GM12864 (cell line): ENCODE measurements at regions not wholly inside any gene's neighbourhood (a gene's known extent, or its start where the extent isn't known, plus 50 kb on each side); places are given as distances from the start of the nearest gene placed in this dataset.

Source experiments
- DNase-seq: peaks from one replicate; pipeline ENCODE4 v3.0.0-alpha.2; 2011; ENCODE audit warnings: low read depth
- H3K4me3 ChIP-seq: 2 replicates; pipeline ENCODE4 v1.5.1; 2011; ENCODE audit warnings: mild to moderate bottlenecking, low read depth, low read length, control low read depth
- TF ChIP-seq, protein P1 (sequence below): IDR thresholded peaks from 2 replicates; pipeline ENCODE4 v1.5.1; 2011; ENCODE audit warnings: low read depth, mild to moderate bottlenecking, moderate library complexity, low read length, control low read depth, inconsistent platforms; ENCODE audit errors: missing control alignments

DNA sequence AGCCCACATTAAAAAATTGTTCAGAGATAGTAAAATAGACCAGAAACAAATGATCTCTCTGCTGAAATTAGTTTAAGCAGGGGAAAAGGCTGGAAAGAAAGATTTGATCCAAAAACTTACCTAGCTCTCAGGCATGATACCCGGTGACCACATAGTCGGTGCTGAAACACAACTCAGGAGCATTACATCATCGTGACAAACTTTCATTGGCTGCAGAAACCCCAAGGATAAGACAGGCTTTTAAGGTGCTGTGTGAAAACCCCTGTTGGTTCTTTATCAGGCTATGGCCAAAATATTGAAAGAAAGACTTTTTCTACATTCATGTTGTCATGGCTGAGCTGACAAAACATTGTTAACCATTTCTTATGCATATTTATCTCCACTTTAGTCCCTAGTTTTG lies 171.7 kb upstream of the KLF12 start:
- TF ChIP-seq, protein P1, sequence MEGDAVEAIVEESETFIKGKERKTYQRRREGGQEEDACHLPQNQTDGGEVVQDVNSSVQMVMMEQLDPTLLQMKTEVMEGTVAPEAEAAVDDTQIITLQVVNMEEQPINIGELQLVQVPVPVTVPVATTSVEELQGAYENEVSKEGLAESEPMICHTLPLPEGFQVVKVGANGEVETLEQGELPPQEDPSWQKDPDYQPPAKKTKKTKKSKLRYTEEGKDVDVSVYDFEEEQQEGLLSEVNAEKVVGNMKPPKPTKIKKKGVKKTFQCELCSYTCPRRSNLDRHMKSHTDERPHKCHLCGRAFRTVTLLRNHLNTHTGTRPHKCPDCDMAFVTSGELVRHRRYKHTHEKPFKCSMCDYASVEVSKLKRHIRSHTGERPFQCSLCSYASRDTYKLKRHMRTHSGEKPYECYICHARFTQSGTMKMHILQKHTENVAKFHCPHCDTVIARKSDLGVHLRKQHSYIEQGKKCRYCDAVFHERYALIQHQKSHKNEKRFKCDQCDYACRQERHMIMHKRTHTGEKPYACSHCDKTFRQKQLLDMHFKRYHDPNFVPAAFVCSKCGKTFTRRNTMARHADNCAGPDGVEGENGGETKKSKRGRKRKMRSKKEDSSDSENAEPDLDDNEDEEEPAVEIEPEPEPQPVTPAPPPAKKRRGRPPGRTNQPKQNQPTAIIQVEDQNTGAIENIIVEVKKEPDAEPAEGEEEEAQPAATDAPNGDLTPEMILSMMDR: no peak
- no peak overlapping the region for H3K4me3 ChIP-seq
- no peak for DNase-seq

DNA sequence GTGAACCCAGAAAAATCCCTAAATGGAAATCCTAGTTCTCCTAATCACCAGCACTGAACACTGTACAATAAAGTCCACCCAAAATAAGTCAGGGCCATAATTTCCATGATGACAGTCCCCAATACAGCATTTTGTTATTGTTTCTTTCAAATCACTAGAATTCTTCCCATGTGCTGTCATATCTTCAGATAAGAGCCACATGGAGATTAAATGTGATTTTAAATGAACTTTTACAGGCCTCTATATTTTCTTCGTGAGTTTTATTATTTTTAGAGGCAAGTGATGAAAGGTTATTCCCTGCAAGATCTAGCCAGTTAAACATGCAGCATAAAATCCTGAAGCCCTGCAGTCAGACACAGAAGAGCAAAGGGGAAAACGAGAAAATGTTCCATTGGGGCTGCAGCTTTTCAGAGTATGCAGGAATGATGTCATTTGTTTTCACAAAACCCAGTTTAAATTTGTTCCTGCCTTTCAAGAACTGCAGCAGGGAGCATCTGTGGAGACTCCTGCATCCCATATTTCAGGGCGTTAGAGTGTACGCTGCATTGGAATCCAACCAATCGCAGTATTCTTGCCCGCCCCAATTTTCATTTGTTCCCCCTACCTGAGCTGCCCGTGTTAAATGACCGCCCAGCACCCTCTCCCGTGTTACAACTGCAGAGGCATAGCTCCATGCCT lies 167.2 kb upstream of the KLF12 start:
- TF ChIP-seq, protein P1: no peak
- DNase-seq: no peak

DNA sequence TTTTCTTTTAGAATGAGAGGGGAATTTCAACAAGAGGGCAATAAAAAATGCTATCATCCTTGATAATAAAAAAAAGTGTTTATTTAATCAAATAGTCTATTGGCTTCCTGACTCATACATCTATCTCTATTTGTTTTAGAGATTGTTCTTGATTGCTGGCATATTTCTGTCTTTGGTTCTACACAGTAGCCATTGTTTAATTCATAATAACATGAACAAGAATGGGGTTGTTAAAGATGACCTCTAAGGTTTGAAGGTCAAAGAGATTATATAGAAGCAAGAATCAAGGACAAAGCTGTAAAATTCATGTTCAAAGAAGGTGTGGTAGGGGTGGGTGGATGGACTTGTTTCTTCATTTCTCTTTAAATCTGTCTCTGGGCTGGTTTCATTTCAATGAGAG lies 166.0 kb upstream of the KLF12 start:
- H3K4me3 ChIP-seq: no peak overlapping the region
- DNase-seq: no peak
- TF ChIP-seq, protein P1: no peak

More for the DNA sequence above, 167.2 kb upstream of the KLF12 start:
- H3K4me3 ChIP-seq: no peak overlapping the region

GRCh38 chr13:74299721-74300120 lies 165.5 kb upstream of the KLF12 start:
- DNase-seq: no peak
- H3K4me3 ChIP-seq: no peak overlapping the region
- TF ChIP-seq, protein P1: no peak

- DNase-seq: no peak
- no peak overlapping the region for H3K4me3 ChIP-seq
- TF ChIP-seq, protein P1: no peak
These were observed 164.7 kb upstream of the KLF12 start for GRCh38 chr13:74298923-74299322.

- H3K4me3 ChIP-seq: no peak overlapping the region
- peak; percentile 44 for DNase-seq
- TF ChIP-seq, protein P1: no peak
These were observed 155.9 kb upstream of the KLF12 start for GRCh38 chr13:74289861-74290773.
